Right cardiac atrium (tissue), 5 donors: ENCODE measurements at regions not wholly inside any gene's neighbourhood (a gene's known extent, or its start where the extent isn't known, plus 50 kb on each side); places are given as distances from the start of the nearest gene placed in this dataset.
A peak's percentile ranks its signal among the peaks of the same experiment; 100 is the strongest.
"Not testable (repeated sequence)": the region's sequence is repeated elsewhere in the genome, so short reads cannot be mapped to it uniquely, and the experiment has no call there.

Experiments
- ATAC-seq, 2 donors: fragments of 200-7000 bp; cut with Tn5 transposase; one replicate each; pipeline versions ENCODE4 v1.8.0 to v1.9.1; 2020; ENCODE audit warnings: moderate library complexity in 2 of 2, mild to moderate bottlenecking in 1 of 2
- DNase-seq, 3 donors: peaks; one replicate each; pipeline ENCODE4 v3.0.0-alpha.2; 2020
- H3K27ac ChIP-seq: one replicate; pipeline ENCODE4 v1.5.1; 2013; ENCODE audit warnings: mild to moderate bottlenecking, low read length, control low read depth, moderate library complexity
- H3K27me3 ChIP-seq: one replicate; pipeline ENCODE4 v1.6.1; 2013; ENCODE audit not compliant: control insufficient read depth, insufficient read depth
- H3K4me1 ChIP-seq: one replicate; pipeline ENCODE4 v1.6.1; 2013; ENCODE audit warnings: low read length; ENCODE audit not compliant: control insufficient read depth, insufficient read depth
- H3K4me3 ChIP-seq: one replicate; pipeline ENCODE4 v1.5.1; 2013; ENCODE audit warnings: low read length, control low read depth
- H3K9me3 ChIP-seq: one replicate; pipeline ENCODE4 v1.6.1; 2013; ENCODE audit warnings: low read length; ENCODE audit not compliant: control insufficient read depth
- WGBS: extraction: QIAGEN DNeasy Blood & Tissue Kit; methylation state at CpG from one replicate; pipeline ENCODE4 v1.1.7; 2013; 5-methylcytosine and 5-hydroxymethylcytosine counted together
- intact Hi-C, 4 donors: fragments of 100-400 bp; cut with DNase I; formaldehyde crosslinking; loops; one replicate each; pipeline versions ENCODE4 v1.11.0 to v1.14.0; 2022 to 2023
- donor health status: healthy with polysubstance abuse.
- donor health status: DM: no; HTN: yes; CAD: no.
- donor health status: DM: no; HTN: no; CAD: no.
- donor health status: DM: no; HTN: yes; CAD: no; lungs with severe emphysema.
- donor health status: DM: yes; HTN: yes; CAD: no.

DNA sequence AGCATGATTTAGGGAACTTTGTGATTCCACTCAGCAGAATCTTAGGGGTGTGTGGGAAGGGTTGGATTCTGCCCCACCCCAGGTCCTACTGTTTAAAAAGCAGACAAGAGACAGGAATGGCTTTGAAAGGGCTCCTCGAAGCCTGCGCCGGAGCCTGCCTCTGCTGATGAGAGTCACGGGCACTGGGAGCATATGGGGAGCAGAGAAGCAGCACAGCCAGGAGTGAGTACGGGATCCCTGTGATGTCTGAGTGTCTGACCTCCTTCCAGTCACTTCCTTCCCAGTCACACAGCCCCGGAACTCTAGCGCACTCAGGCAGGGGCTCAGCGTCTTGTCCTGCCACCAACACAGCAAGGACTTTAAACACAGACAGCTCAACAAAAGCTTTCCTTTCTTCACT lies 514.9 kb upstream of the DPP6 start:
- no peak for DNase-seq
- no peak for ATAC-seq
- Histone ChIP-seq H3K9me3 (no peaks in the 10 kb centered on the region), H3K4me1 (no peaks in the 10 kb centered on the region), H3K27me3 (no peaks in the 10 kb centered on the region), H3K4me3 (no peak overlapping the region), H3K27ac (no peak overlapping the region)
- intact Hi-C loops, result no loop called here
- 57% methylated on average over 8 of the region's 8 CpGs for WGBS

DNA sequence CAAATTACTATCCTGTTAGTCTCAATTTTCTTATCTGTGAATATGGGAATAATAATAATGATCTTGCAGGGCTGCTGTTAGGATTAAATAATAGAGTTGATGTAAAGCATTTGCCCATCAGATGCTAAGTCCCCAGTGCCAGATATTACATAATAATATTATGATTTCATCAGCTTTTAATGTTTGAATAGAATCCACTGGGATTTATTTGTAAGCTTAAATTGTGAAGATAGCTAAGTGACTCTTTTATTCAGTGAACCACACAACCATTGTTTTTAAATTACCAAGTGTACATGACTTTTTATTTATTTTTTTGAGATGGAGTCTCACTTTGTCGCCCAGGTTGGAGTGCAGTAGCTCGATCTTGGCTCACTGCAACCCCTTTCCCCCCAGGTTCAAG lies 510.3 kb upstream of the DPP6 start:
- Histone ChIP-seq H3K9me3 (no peaks in the 10 kb centered on the region), H3K4me1 (no peaks in the 10 kb centered on the region), H3K4me3 (no peak overlapping the region), H3K27ac (no peak overlapping the region), H3K27me3 (no peaks in the 10 kb centered on the region)
- intact Hi-C loops, result no loop called here
- no peak for DNase-seq
- ATAC-seq, result no peak
- 75% methylated on average over 2 of the region's 2 CpGs for WGBS

DNA sequence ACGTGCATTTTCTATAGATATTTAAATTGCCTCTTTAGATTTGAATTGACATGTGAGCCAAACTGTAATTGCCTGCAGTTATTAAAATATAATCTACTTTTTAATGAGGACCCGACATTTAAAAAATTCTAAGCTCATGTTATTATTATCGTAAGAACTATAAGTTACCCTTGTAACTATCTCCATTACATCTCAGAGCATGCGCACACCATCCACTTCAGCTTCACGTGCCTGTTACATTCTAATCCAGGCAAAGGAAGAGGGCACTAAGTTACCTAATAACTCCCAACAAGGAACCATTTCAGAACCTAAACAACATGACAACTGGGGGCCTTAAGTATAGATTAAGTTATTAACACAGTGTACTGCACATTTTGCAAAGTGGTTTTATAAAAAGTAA lies 509.0 kb upstream of the DPP6 start:
- Histone ChIP-seq H3K27me3 (no peaks in the 10 kb centered on the region), H3K4me3 (no peak overlapping the region), H3K9me3 (no peaks in the 10 kb centered on the region), H3K27ac (no peak overlapping the region), H3K4me1 (no peaks in the 10 kb centered on the region)
- ATAC-seq, result no peak
- no peak for DNase-seq
- intact Hi-C loops, result no loop called here
- WGBS, result 81% methylated on average over 5 of the region's 5 CpGs

DNA sequence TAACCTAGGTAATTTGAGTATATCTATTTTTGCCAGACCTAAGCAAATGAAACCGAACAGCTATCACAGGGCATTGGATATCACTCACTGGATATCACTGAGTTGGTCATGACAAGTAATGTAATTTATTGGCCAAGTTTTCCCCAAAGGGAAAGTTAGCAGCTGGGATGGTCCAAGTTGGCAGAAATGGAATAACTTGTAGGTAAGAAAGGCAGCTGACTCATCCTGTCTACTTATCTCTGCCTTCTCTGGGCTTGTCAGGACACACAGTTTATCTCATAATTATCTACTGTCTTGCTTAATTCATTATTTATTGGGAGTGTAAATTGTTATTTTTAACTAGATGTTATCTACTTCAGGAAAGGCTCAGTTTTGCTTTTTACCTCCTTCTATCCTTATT lies 502.0 kb upstream of the DPP6 start:
- DNase-seq (no peak), ATAC-seq (no peak)
- 27% methylated on average over 1 of the region's 1 CpG for WGBS
- H3K9me3 ChIP-seq, result no peaks in the 10 kb centered on the region
- H3K4me1 ChIP-seq, result no peaks in the 10 kb centered on the region
- H3K4me3 ChIP-seq, result no peak overlapping the region
- no peak overlapping the region for H3K27ac ChIP-seq
- intact Hi-C loops, result no loop called here
- H3K27me3 ChIP-seq, result no peaks in the 10 kb centered on the region

DNA sequence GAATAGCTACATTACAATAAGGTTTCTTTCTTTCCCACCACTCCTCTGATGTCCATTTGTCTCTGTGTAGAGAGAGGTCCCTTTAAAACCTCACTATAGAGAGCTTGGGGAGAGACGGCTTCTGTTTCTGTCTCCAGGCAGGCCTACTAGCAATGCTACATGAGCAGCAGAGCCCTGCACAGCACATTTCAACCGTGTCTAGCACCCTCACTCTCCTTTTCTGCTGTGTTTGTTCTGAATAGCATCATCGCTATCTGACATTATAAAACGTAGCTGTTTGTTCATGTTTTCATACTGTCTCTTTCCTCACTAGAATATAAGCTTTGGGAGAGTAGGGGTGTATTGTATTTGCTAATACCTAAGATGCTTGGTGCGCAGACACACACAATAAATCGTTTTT lies 487.8 kb upstream of the DPP6 start:
- DNase-seq (no peak), ATAC-seq (no peak)
- intact Hi-C loops, result no loop called here
- no peaks in the 10 kb centered on the region for H3K9me3 ChIP-seq
- H3K27ac ChIP-seq, result no peak overlapping the region
- WGBS, result 63% methylated on average over 6 of the region's 6 CpGs
- no peaks in the 10 kb centered on the region for H3K27me3 ChIP-seq
- no peak overlapping the region for H3K4me3 ChIP-seq
- H3K4me1 ChIP-seq, result no peaks in the 10 kb centered on the region

DNA sequence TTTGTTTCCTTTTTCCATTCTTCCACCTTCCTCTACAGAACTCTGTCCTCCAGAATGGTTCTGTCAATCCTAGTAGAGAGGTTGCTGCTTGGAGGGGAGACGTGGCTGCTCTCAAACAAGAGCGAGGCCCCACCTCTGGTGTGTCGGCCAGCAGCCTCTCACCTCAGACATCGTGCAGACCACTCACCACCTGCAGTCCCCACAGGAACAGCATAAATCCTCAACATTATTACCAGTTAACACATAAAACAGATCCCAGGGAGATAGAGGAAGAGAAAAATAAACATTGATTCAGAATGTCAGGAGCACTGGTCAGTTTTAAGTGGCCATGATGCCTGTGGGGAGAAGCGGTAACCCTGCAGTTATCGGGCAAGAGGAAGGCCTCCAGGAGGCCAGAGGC lies 485.9 kb upstream of the DPP6 start:
- WGBS, result 62% methylated on average over 6 of the region's 6 CpGs
- intact Hi-C loops, result no loop called here
- no peaks in the 10 kb centered on the region for H3K4me1 ChIP-seq
- no peak overlapping the region for H3K4me3 ChIP-seq
- no peaks in the 10 kb centered on the region for H3K27me3 ChIP-seq
- H3K27ac ChIP-seq, result no peak overlapping the region
- no peak for DNase-seq
- no peaks in the 10 kb centered on the region for H3K9me3 ChIP-seq
- no peak for ATAC-seq

DNA sequence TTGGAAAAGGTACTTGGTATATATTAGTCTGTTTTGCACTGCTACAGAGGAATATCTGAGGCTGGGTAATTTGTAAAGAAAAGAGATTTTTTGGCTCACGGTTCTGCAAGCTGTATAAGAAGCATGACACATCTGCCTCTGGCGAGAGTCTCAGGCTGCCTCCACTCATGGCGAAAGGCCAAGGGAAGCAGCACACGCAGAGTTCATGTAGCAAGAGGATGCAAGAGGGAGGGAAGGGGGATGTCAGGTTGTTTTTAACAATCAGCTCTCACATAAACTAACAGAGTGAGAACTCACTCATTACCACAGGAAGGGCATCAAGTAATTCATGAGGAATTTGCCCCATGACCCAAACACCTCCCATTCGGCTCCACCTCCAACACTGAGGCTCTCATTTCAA lies 484.8 kb upstream of the DPP6 start:
- WGBS, result 56% methylated on average over 5 of the region's 5 CpGs
- H3K4me1 ChIP-seq, result no peaks in the 10 kb centered on the region
- H3K9me3 ChIP-seq, result no peaks in the 10 kb centered on the region
- ATAC-seq (peak in 1 of 2 donors; percentile 34), DNase-seq (peak; percentile 13 to 74 (median 68))
- H3K27ac ChIP-seq, result no peak overlapping the region
- intact Hi-C loops, result no loop called here
- no peak overlapping the region for H3K4me3 ChIP-seq
- no peaks in the 10 kb centered on the region for H3K27me3 ChIP-seq

DNA sequence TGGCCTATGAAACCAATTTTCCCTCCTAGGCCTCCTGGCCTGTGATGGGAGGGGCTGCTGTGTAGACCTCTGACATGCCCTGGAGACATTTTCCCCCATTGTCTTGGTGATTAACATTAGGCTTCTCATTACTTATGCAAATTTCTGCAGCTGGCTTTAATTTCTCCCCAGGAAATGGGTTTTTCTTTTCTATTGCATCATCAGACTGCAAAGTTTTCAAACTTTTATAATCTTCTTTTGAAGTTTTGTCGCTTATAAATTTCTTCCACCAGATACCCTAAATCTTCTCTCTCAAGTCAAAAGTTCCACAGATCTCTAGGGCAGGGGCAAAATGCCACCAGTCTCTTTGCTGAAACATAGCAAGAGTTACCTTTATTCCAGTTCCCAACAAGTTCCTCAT lies 482.7 kb upstream of the DPP6 start:
- DNase-seq, H3K27ac ChIP-seq, intact Hi-C loops, ATAC-seq, H3K9me3 ChIP-seq, H3K4me3 ChIP-seq, H3K4me1 ChIP-seq, H3K27me3 ChIP-seq: not testable (repeated sequence)
- WGBS, result 30% methylated on average over 1 of the region's 1 CpG

DNA sequence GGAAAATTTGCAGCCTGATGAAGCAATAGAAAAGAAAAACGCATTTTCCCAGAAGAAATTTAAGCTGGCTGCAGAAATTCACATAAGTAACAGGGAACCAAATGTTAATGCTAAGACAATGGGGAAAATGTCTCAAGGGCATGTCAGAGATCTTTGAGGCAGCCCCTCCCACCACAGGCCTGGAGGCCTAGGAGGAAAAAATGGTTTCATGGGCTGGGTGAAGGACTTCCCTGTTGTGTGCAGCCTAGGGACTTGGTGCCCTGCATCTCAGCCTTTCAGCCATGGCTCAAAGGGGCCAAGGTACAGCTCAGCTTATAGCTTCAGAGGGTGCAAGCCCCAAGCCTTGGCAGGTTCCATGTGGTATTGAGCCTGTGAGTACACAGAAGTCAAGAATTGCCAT lies 476.1 kb upstream of the DPP6 start:
- no peak for ATAC-seq
- 83% methylated on average over 1 of the region's 1 CpG for WGBS
- Histone ChIP-seq H3K4me3 (no peak overlapping the region), H3K27me3 (no peaks in the 10 kb centered on the region), H3K4me1 (no peaks in the 10 kb centered on the region), H3K27ac (no peak overlapping the region), H3K9me3 (peaks cover 3% of the 10 kb centered on the region)
- intact Hi-C loops, result no loop called here
- DNase-seq, result no peak

DNA sequence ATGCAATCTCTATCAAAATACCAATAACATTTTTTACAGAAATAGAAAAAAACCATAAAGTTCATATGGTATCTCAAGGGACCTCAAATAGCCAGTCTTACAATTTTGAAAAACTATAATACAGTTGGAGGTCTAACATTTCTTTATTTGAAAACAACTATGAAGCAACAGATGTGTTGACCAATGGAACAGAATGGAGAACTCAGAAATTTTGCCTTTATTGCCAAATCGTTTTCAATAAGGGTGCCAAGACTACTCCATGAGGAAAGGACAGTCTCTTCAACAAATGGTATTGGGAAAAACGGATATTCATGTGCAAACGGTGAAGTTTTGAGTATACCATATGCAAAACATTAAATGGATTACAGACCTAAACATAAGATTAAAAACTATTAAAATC lies 470.8 kb upstream of the DPP6 start:
- WGBS, result 45% methylated on average over 3 of the region's 3 CpGs
- no peaks in the 10 kb centered on the region for H3K27me3 ChIP-seq
- ATAC-seq (no peak), DNase-seq (no peak)
- intact Hi-C loops, result no loop called here
- no peak overlapping the region for H3K4me3 ChIP-seq
- no peak overlapping the region for H3K27ac ChIP-seq
- H3K9me3 ChIP-seq, result peaks cover 2% of the 10 kb centered on the region
- H3K4me1 ChIP-seq, result no peaks in the 10 kb centered on the region

DNA sequence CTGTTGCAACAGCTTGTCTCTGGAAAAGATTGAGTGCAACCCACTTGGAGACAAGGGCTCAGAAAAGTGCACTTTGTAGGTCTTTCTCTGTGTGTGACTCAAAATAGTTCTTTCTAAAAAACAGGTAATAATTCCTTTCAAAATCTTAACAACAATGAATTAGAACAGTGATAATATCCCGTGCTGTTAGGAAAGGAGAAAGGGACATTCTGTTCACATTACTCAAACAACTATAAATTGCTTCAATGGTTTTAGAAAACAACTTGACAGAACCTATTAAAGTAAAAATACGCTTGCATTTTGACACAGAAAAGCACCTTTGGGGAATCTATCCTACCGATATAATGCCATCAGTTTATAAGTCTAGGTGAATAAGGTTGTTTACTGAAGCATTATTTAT lies 468.1 kb upstream of the DPP6 start:
- ATAC-seq, result no peak
- Histone ChIP-seq H3K4me3 (no peak overlapping the region), H3K27me3 (no peaks in the 10 kb centered on the region), H3K4me1 (no peaks in the 10 kb centered on the region), H3K9me3 (no peaks in the 10 kb centered on the region), H3K27ac (no peak overlapping the region)
- DNase-seq, result no peak
- intact Hi-C loops, result no loop called here
- 80% methylated on average over 3 of the region's 3 CpGs for WGBS

DNA sequence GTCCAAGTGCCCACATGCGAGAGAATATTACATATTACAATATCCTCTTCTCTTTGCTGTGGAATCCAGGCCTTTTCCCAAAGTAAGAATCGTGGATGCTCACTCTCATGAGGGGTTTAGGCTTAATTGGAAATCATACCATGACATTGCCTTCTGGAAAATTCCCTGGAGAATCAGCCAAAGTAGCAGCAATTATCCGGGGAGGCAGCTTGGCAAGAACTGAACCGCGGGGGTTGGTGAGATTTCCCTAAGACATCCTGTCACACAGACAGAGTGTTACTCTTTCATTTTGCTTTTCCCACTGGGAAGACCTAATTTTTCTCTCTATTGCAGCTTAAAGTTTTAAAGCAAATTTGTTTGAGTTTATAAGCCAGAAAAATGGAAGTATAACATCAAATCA lies 463.6 kb upstream of the DPP6 start:
- H3K9me3 ChIP-seq, result no peaks in the 10 kb centered on the region
- intact Hi-C loops, result no loop called here
- H3K4me3 ChIP-seq, result no peak overlapping the region
- no peak for ATAC-seq
- H3K27ac ChIP-seq, result no peak overlapping the region
- H3K27me3 ChIP-seq, result no peaks in the 10 kb centered on the region
- no peaks in the 10 kb centered on the region for H3K4me1 ChIP-seq
- 64% methylated on average over 5 of the region's 5 CpGs for WGBS
- no peak for DNase-seq
